Neural progenitor cell (in vitro differentiated cells): ENCODE measurements at regions not wholly inside any gene's neighbourhood (a gene's known extent, or its start where the extent isn't known, plus 50 kb on each side); places are given as distances from the start of the nearest gene placed in this dataset.
"Not testable (repeated sequence)": the region's sequence is repeated elsewhere in the genome, so short reads cannot be mapped to it uniquely, and the experiment has no call there.

Experiments used
- DNase-seq: peaks from one replicate; pipeline ENCODE4 v3.0.0-alpha.2; 2016; ENCODE audit warnings: low spot score
- H2AFZ ChIP-seq: fragments of 200-600 bp; sonication (generic); replicated peaks from 2 replicates; pipeline ENCODE4 v1.6.1; 2016; ENCODE audit warnings: antibody characterized with exemption
- H3F3A ChIP-seq: fragments of 200-600 bp; sonication (generic); 2 replicates; pipeline ENCODE4 v1.6.1; 2016; ENCODE audit warnings: antibody characterized with exemption, low read depth
- H3K27ac ChIP-seq: fragments of 200-600 bp; sonication (generic); 2 replicates; pipeline ENCODE4 v1.5.1; 2016; ENCODE audit warnings: mild to moderate bottlenecking
- H3K27me3 ChIP-seq: fragments of 200-600 bp; sonication (generic); 2 replicates; pipeline ENCODE4 v1.6.1; 2016; ENCODE audit warnings: mild to moderate bottlenecking, moderate library complexity
- H3K36me3 ChIP-seq: fragments of 200-600 bp; sonication (generic); 2 replicates; pipeline ENCODE4 v1.5.1; 2016
- H3K4me1 ChIP-seq: fragments of 200-600 bp; sonication (generic); 2 replicates; pipeline ENCODE4 v1.6.1; 2016; ENCODE audit warnings: mixed run types
- H3K4me2 ChIP-seq: fragments of 200-600 bp; sonication (generic); 2 replicates; pipeline ENCODE4 v1.6.1; 2016
- H3K4me3 ChIP-seq: fragments of 200-600 bp; sonication (generic); 2 replicates; pipeline ENCODE4 v1.5.1; 2016
- H3K79me2 ChIP-seq: fragments of 200-600 bp; sonication (generic); 2 replicates; pipeline ENCODE4 v1.6.1; 2016; ENCODE audit warnings: low read depth
- H3K9ac ChIP-seq: fragments of 200-600 bp; sonication (generic); 2 replicates; pipeline ENCODE4 v1.6.1; 2016
- H3K9me3 ChIP-seq: fragments of 200-600 bp; sonication (generic); 2 replicates; pipeline ENCODE4 v1.5.1; 2016; ENCODE audit warnings: low read depth
- H4K20me1 ChIP-seq: fragments of 200-600 bp; sonication (generic); 2 replicates; pipeline ENCODE4 v1.6.1; 2016; ENCODE audit warnings: low read depth
- H3K27ac Mint-ChIP-seq: 3 replicates; pipeline ENCODE4 v1.8.0; 2021; ENCODE audit warnings: mixed read lengths
- H3K27me3 Mint-ChIP-seq: 2 replicates; pipeline ENCODE4 v1.8.0; 2022; ENCODE audit warnings: low read depth, mild to moderate bottlenecking, inconsistent platforms, moderate library complexity, mixed read lengths; ENCODE audit not compliant: insufficient read depth
- H3K36me3 Mint-ChIP-seq: 3 replicates; pipeline ENCODE4 v1.8.0; 2021; ENCODE audit warnings: mixed read lengths
- H3K4me1 Mint-ChIP-seq: 3 replicates; pipeline ENCODE4 v1.8.0; 2021; ENCODE audit warnings: mixed read lengths
- H3K4me3 Mint-ChIP-seq: 3 replicates; pipeline ENCODE4 v1.8.0; 2021; ENCODE audit warnings: mild to moderate bottlenecking, moderate library complexity, mixed read lengths
- H3K9me3 Mint-ChIP-seq: 3 replicates; pipeline ENCODE4 v1.8.0; 2020; ENCODE audit warnings: mixed read lengths
- CTCF ChIP-seq: fragments of 200-600 bp; sonication (generic); IDR thresholded peaks from 2 replicates; pipeline ENCODE4 v1.5.1; 2017; ENCODE audit warnings: antibody characterized with exemption, mild to moderate bottlenecking
- EZH2 ChIP-seq: fragments of 200-600 bp; sonication (generic); IDR thresholded peaks from 2 replicates; pipeline ENCODE4 v1.6.1; 2017; ENCODE audit warnings: antibody characterized with exemption, mild to moderate bottlenecking, moderate library complexity
- EZH2phosphoT487 ChIP-seq: fragments of 200-600 bp; sonication (generic); IDR thresholded peaks from 2 replicates; pipeline ENCODE4 v1.6.1; 2017; ENCODE audit warnings: antibody characterized with exemption

GRCh38 chr10:80718024-80718423, 180.3 kb downstream of the SH2D4B start:
- no peak overlapping the region for H3K4me3 ChIP-seq
- H3K36me3 ChIP-seq: no peaks in the 10 kb centered on the region
- H3K27me3 ChIP-seq: no peaks in the 10 kb centered on the region
- Mint-ChIP-seq H3K9me3 (peaks cover 5% of the 10 kb centered on the region), H3K4me1 (peaks cover 17% of the 10 kb centered on the region), H3K27me3 (peaks cover 4% of the 10 kb centered on the region), H3K36me3 (no peaks in the 10 kb centered on the region), H3K4me3 (no peak overlapping the region), H3K27ac (no peak overlapping the region)
- TF ChIP-seq CTCF: no peak
- TF ChIP-seq EZH2phosphoT487: no peak
- TF ChIP-seq EZH2: no peak
- no peak overlapping the region for H3K9ac ChIP-seq
- DNase-seq: no peak
- no peaks in the 10 kb centered on the region for H3K9me3 ChIP-seq
- H2AFZ ChIP-seq: no peak overlapping the region
- no peaks in the 10 kb centered on the region for H3K4me1 ChIP-seq
- H4K20me1 ChIP-seq: no peaks in the 10 kb centered on the region
- H3K79me2 ChIP-seq: no peaks in the 10 kb centered on the region
- no peak overlapping the region for H3K27ac ChIP-seq
- H3K4me2 ChIP-seq: no peak overlapping the region
- H3F3A ChIP-seq: no peaks in the 10 kb centered on the region

GRCh38 chr10:80719935-80720334, 182.2 kb downstream of the SH2D4B start:
- Histone ChIP-seq H2AFZ (no peak overlapping the region), H3K27ac (no peak overlapping the region), H3K79me2 (no peaks in the 10 kb centered on the region), H3K4me2 (no peak overlapping the region), H3K4me1 (no peaks in the 10 kb centered on the region), H3F3A (no peaks in the 10 kb centered on the region), H3K4me3 (no peak overlapping the region), H3K9ac (no peak overlapping the region), H4K20me1 (no peaks in the 10 kb centered on the region), H3K36me3 (no peaks in the 10 kb centered on the region), H3K27me3 (no peaks in the 10 kb centered on the region), H3K9me3 (no peaks in the 10 kb centered on the region)
- TF ChIP-seq EZH2phosphoT487: no peak
- no peak for TF ChIP-seq EZH2
- Mint-ChIP-seq H3K4me1 (peaks cover 17% of the 10 kb centered on the region), H3K27ac (no peak overlapping the region), H3K4me3 (no peak overlapping the region), H3K27me3 (peaks cover 4% of the 10 kb centered on the region), H3K36me3 (no peaks in the 10 kb centered on the region), H3K9me3 (peaks cover 5% of the 10 kb centered on the region)
- DNase-seq: no peak

GRCh38 chr10:80720549-80720948, 182.8 kb downstream of the SH2D4B start:
- peaks cover 2% of the 10 kb centered on the region for H3K27me3 Mint-ChIP-seq
- H3K36me3 Mint-ChIP-seq: no peaks in the 10 kb centered on the region
- H3K36me3 ChIP-seq: no peaks in the 10 kb centered on the region
- no peaks in the 10 kb centered on the region for H3K4me1 ChIP-seq
- H3K27me3 ChIP-seq: no peaks in the 10 kb centered on the region
- TF ChIP-seq EZH2phosphoT487 (no peak), CTCF (no peak), EZH2 (no peak)
- H3K4me1 Mint-ChIP-seq: peaks cover 17% of the 10 kb centered on the region
- no peak overlapping the region for H2AFZ ChIP-seq
- H4K20me1 ChIP-seq: no peaks in the 10 kb centered on the region
- peaks cover 6% of the 10 kb centered on the region for H3K9me3 Mint-ChIP-seq
- H3K4me2 ChIP-seq: no peak overlapping the region
- no peak overlapping the region for H3K9ac ChIP-seq
- no peak overlapping the region for H3K27ac Mint-ChIP-seq
- H3K79me2 ChIP-seq: no peaks in the 10 kb centered on the region
- H3K4me3 ChIP-seq: no peak overlapping the region
- no peaks in the 10 kb centered on the region for H3K9me3 ChIP-seq
- DNase-seq: no peak
- no peak overlapping the region for H3K27ac ChIP-seq
- no peak overlapping the region for H3K4me3 Mint-ChIP-seq
- H3F3A ChIP-seq: no peaks in the 10 kb centered on the region

GRCh38 chr10:80728354-80728753, 190.7 kb downstream of the SH2D4B start:
- not testable (repeated sequence) for H3F3A ChIP-seq, H3K27ac Mint-ChIP-seq, H3K9me3 ChIP-seq, H3K27ac ChIP-seq, H3K4me1 ChIP-seq, H3K36me3 Mint-ChIP-seq, DNase-seq, H3K9ac ChIP-seq, H3K4me1 Mint-ChIP-seq, H3K36me3 ChIP-seq, H3K79me2 ChIP-seq, H4K20me1 ChIP-seq, H3K27me3 Mint-ChIP-seq, H3K4me3 Mint-ChIP-seq, H3K9me3 Mint-ChIP-seq, H3K4me2 ChIP-seq, H2AFZ ChIP-seq, H3K27me3 ChIP-seq, H3K4me3 ChIP-seq
